WTC11 (cell line): ENCODE measurements at regions not wholly inside any gene's neighbourhood (a gene's known extent, or its start where the extent isn't known, plus 50 kb on each side); places are given as distances from the start of the nearest gene placed in this dataset.

Experiments used
- ATAC-seq: fragments of 200-7000 bp; cut with Tn5 transposase; 2 replicates; pipeline ENCODE4 v1.10.0; 2021; ENCODE audit warnings: mild to moderate bottlenecking, moderate library complexity
- CTCF ChIA-PET: fragments of 300-600 bp; sonication (Branson Sonifier 250); formaldehyde crosslinking; loops from one replicate; lab custom pipeline; 2021; ENCODE audit warnings: antibody characterized with exemption; lab: Charles Lee
- POLR2A ChIA-PET: fragments of 350-600 bp; sonication (Branson Sonifier 250); formaldehyde crosslinking; loops from one replicate; lab custom pipeline; 2021; ENCODE audit warnings: antibody characterized with exemption; lab: Charles Lee
- DNase-seq: peaks from one replicate; pipeline ENCODE4 v3.0.0; 2021; ENCODE audit warnings: low spot score
- H3K27ac Mint-ChIP-seq: 2 replicates; pipeline ENCODE4 v1.8.0; 2021; ENCODE audit warnings: mixed read lengths
- H3K27me3 Mint-ChIP-seq: 2 replicates; pipeline ENCODE4 v1.8.0; 2021; ENCODE audit warnings: low read depth, mild to moderate bottlenecking, moderate library complexity, mixed read lengths
- H3K36me3 Mint-ChIP-seq: 2 replicates; pipeline ENCODE4 v1.8.0; 2021; ENCODE audit warnings: mixed read lengths
- H3K4me1 Mint-ChIP-seq: 2 replicates; pipeline ENCODE4 v1.8.0; 2022; ENCODE audit warnings: mixed read lengths
- H3K4me3 Mint-ChIP-seq: 2 replicates; pipeline ENCODE4 v1.8.0; 2021; ENCODE audit warnings: mild to moderate bottlenecking, moderate library complexity, mixed read lengths
- H3K9me3 Mint-ChIP-seq: 2 replicates; pipeline ENCODE4 v1.8.0; 2021; ENCODE audit warnings: mixed read lengths
- CBFB ChIP-seq: sonication (generic); formaldehyde crosslinking; IDR thresholded peaks from 2 replicates; pipeline ENCODE4 v1.8.1; 2022; ENCODE audit warnings: mild to moderate bottlenecking, low read depth, missing genetic modification reagents
- E2F5 ChIP-seq: sonication (generic); formaldehyde crosslinking; IDR thresholded peaks from 2 replicates; pipeline ENCODE4 v1.8.1; 2022; ENCODE audit warnings: mild to moderate bottlenecking, moderate library complexity, missing genetic modification reagents
- FOXP1 ChIP-seq: sonication (generic); formaldehyde crosslinking; IDR thresholded peaks from 2 replicates; pipeline ENCODE4 v1.8.0; 2022; ENCODE audit warnings: missing genetic modification reagents, mild to moderate bottlenecking, moderate library complexity, borderline replicate concordance
- IRF2 ChIP-seq: sonication (generic); formaldehyde crosslinking; IDR thresholded peaks from 2 replicates; pipeline ENCODE4 v1.8.0; 2022; ENCODE audit warnings: low read depth, missing genetic modification reagents, borderline replicate concordance
- JAZF1 ChIP-seq: fragments of 250-450 bp; sonication (Bioruptor Pico); IDR thresholded peaks from 2 replicates; pipeline ENCODE4 v1.9.0; 2021; ENCODE audit warnings: moderate library complexity, mild to moderate bottlenecking, inconsistent platforms
- MXD4 ChIP-seq: fragments of 250-450 bp; sonication (Bioruptor Pico); IDR thresholded peaks from 2 replicates; pipeline ENCODE4 v1.8.0; 2021; ENCODE audit warnings: mild to moderate bottlenecking, moderate library complexity, borderline replicate concordance
- NFATC4 ChIP-seq: fragments of 250-450 bp; sonication (Bioruptor Pico); IDR thresholded peaks from 2 replicates; pipeline ENCODE4 v1.9.0; 2021; ENCODE audit warnings: mild to moderate bottlenecking
- NFYB ChIP-seq: sonication (generic); formaldehyde crosslinking; conservative IDR thresholded peaks from 2 replicates; pipeline ENCODE4 v1.8.0; 2022; ENCODE audit warnings: low read depth, missing genetic modification reagents
- NR3C1 ChIP-seq: sonication (generic); formaldehyde crosslinking; conservative IDR thresholded peaks from 2 replicates; pipeline ENCODE4 v1.8.1; 2023; ENCODE audit warnings: low read depth, mild to moderate bottlenecking, missing genetic modification reagents
- OVOL2 ChIP-seq: fragments of 250-450 bp; sonication (Bioruptor Pico); IDR thresholded peaks from 2 replicates; pipeline ENCODE4 v1.9.0; 2021; ENCODE audit warnings: mild to moderate bottlenecking, borderline replicate concordance
- PREB ChIP-seq: sonication (generic); formaldehyde crosslinking; IDR thresholded peaks from 2 replicates; pipeline ENCODE4 v1.8.1; 2022; ENCODE audit warnings: mild to moderate bottlenecking, missing genetic modification reagents, moderate library complexity, borderline replicate concordance
- PRRX2 ChIP-seq: fragments of 250-450 bp; sonication (Bioruptor Pico); IDR thresholded peaks from 2 replicates; pipeline ENCODE4 v1.8.0; 2021; ENCODE audit warnings: mild to moderate bottlenecking
- SMAD3 ChIP-seq: sonication (generic); formaldehyde crosslinking; IDR thresholded peaks from 2 replicates; pipeline ENCODE4 v1.8.0; 2022; ENCODE audit warnings: missing genetic modification reagents, mild to moderate bottlenecking, borderline replicate concordance
- TCF7 ChIP-seq: sonication (generic); formaldehyde crosslinking; IDR thresholded peaks from 2 replicates; pipeline ENCODE4 v1.8.0; 2022; ENCODE audit warnings: mild to moderate bottlenecking, low read depth, missing genetic modification reagents, moderate library complexity
- TP53 ChIP-seq: sonication (generic); formaldehyde crosslinking; IDR thresholded peaks from 2 replicates; pipeline ENCODE4 v1.8.1; 2023; ENCODE audit warnings: mild to moderate bottlenecking, missing genetic modification reagents
- USF1 ChIP-seq: sonication (generic); formaldehyde crosslinking; IDR thresholded peaks from 2 replicates; pipeline ENCODE4 v1.8.0; 2022; ENCODE audit warnings: mild to moderate bottlenecking, missing genetic modification reagents
- ZNF423 ChIP-seq: fragments of 250-450 bp; sonication (Bioruptor Pico); IDR thresholded peaks from 2 replicates; pipeline ENCODE4 v2.1.2; 2022; ENCODE audit warnings: mild to moderate bottlenecking, moderate library complexity
- TF ChIP-seq, protein P1 (sequence below): sonication (generic); formaldehyde crosslinking; IDR thresholded peaks from 2 replicates; pipeline ENCODE4 v1.8.1; 2023; ENCODE audit warnings: mild to moderate bottlenecking, missing genetic modification reagents, borderline replicate concordance

DNA sequence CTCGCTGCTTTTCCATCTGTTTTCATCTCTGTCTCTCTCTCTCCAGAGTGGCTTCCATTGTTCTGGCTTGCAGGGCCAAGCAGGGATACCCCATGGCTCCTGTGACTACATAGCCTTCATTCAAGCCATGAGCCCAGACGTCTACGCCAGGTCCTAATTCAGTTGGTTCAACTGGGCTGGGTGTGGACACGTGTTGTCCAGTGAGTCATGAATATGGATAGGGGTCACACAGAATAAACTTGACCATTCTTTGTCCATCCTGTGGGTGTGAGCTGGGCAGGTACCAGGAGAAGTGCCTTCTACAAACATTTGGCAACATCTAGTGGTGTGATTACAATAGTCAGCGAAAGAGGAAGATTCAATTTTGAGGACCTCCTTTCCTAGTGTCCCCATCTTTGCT lies 96.9 kb upstream of the ARMC2 start:
- TF ChIP-seq MXD4 (CRISPR knock-in tag) (no peak), FOXP1 (CRISPR knock-in tag) (no peak), CBFB (CRISPR knock-in tag) (no peak)
- no peaks in the 10 kb centered on the region for H3K9me3 Mint-ChIP-seq
- CTCF ChIA-PET: no interaction called here
- DNase-seq: no peak
- no peaks in the 10 kb centered on the region; the same call in 1 of the 2 replicates for H3K27me3 Mint-ChIP-seq
- POLR2A ChIA-PET: no interaction called here
- no peaks in the 10 kb centered on the region for H3K36me3 Mint-ChIP-seq
- H3K4me1 Mint-ChIP-seq: peaks cover 10% of the 10 kb centered on the region
- ATAC-seq: no peak
- H3K27ac Mint-ChIP-seq: no peak overlapping the region
- H3K4me3 Mint-ChIP-seq: no peak overlapping the region

- peaks cover 10% of the 10 kb centered on the region for H3K4me1 Mint-ChIP-seq
- no peak overlapping the region for H3K4me3 Mint-ChIP-seq
- no peak for TF ChIP-seq PRRX2
- H3K36me3 Mint-ChIP-seq: no peaks in the 10 kb centered on the region
- no peak for DNase-seq
- H3K9me3 Mint-ChIP-seq: no peaks in the 10 kb centered on the region
- H3K27ac Mint-ChIP-seq: no peak overlapping the region
- POLR2A ChIA-PET: no interaction called here
- CTCF ChIA-PET: interaction anchor here (1.2 kb wide), 1 partner anchor 85 kb away, joined by 3 read pairs; no protein-coding TSS in a partner anchor
- no peak for ATAC-seq
- no peaks in the 10 kb centered on the region; the same call in 1 of the 2 replicates for H3K27me3 Mint-ChIP-seq
These were observed 96.1 kb upstream of the ARMC2 start for GRCh38 chr6:108751851-108752732.

DNA sequence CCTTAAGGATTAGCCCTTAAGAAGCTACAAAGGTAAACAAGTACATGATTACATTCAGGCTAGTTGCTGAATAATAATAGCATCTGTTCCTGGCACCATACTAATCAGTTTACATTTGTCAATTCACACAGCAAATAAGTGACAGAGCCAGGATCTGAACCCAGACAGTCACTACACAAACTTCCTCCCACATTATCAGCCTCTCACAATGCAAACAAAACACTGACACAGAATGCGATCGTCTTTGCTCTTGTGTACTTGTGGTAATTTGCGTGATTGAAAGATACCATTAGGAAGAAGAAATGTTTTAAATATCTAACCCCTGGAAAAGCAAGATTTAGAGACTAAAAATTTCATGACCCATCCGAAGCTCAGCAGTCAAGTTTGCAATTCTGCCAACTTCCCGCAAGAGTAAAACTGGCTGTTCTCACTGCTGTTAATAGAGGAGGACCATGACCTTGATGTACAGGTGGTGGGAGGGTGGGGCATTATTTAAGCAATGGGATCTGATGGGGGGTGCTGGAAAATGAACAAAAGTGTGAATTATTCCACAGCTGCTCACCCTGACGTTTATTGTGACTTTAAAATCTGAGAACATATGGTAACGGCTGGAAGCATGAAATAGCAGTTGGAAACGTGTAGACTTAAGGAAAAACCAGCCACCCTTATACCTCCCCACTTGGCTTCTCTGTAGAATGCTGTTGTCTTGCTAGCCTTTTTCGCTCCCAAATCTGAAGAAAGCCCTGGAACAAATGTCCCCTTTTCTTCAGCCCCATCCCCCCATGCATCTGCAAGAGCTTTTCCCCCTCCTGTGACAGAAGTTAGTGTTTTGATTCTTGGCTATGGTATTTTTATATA lies 95.3 kb upstream of the ARMC2 start:
- POLR2A ChIA-PET: no interaction called here
- Mint-ChIP-seq H3K4me3 (no peak overlapping the region), H3K27ac (no peak overlapping the region), H3K4me1 (peaks cover 10% of the 10 kb centered on the region), H3K27me3 (no peaks in the 10 kb centered on the region; the same call in 1 of the 2 replicates)
- no peak for DNase-seq
- no peak for TF ChIP-seq TP53 (CRISPR knock-in tag)
- no peak for TF ChIP-seq NR3C1 (CRISPR knock-in tag)
- TF ChIP-seq JAZF1 (CRISPR knock-in tag): no peak
- no peak for TF ChIP-seq ZNF423
- TF ChIP-seq OVOL2 (CRISPR knock-in tag): no peak
- no peak for TF ChIP-seq IRF2
- TF ChIP-seq SMAD3 (CRISPR knock-in tag): no peak
- TF ChIP-seq E2F5 (CRISPR knock-in tag): no peak
- TF ChIP-seq, all 79 proteins: peak for 0
- ATAC-seq: no peak
- no peaks in the 10 kb centered on the region for H3K36me3 Mint-ChIP-seq
- no peaks in the 10 kb centered on the region for H3K9me3 Mint-ChIP-seq
- CTCF ChIA-PET: interaction anchor here (1.2 kb wide), 1 partner anchor 86 kb away, joined by 3 read pairs; no protein-coding TSS in a partner anchor

DNA sequence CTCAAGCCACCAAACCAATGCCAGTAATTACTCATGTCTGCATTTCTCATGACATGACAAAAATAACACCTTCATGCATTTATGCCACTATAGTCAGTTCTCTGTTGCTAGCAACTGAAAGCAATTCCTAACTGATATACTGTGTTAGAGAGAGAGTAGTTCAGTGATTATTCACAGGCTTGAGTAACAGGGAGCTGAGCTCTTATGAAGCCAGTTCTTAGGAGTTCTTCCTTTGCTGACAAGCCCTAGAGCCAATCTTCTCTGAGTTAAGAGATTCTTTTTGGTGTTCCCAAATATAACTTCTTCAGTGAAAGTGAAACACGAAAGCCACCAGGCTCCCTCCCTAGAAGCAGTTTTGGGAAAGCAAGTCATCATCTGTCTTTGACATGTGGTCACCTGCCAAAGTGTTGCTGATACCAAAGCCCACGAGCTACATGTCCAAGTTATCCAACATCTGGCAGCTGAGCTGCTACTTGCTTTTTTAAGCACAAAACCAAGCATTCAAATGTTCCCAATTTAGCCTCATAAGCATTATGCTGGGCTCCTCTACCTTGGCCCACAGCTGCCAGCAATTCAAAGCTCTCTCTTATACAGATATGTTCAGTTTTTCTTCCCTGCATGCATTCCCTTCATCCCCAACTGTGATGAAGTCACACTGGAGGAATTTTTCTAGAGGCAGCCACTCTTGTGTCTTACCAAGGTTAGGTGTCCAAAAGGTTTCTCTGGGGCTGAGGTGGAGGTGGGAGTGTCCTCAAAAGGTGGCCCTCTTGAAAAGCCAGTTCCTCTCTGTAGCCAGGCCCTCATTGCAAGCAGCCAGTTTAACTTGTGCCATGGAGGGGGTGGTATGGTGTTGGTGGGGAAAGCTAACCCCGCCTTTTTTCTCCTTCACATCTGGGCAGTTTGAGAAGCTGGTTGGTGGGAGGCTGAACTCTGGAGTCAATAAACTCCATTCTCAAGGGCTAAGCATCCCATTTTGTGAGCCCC lies 92.7 kb upstream of the ARMC2 start:
- Mint-ChIP-seq H3K27me3 (no peaks in the 10 kb centered on the region; the same call in 1 of the 2 replicates), H3K9me3 (no peaks in the 10 kb centered on the region), H3K4me3 (no peak overlapping the region), H3K36me3 (no peaks in the 10 kb centered on the region), H3K4me1 (peaks cover 16% of the 10 kb centered on the region), H3K27ac (no peak overlapping the region)
- ChIA-PET POLR2A (no interaction called here), CTCF (no interaction called here)
- TF ChIP-seq PREB (CRISPR knock-in tag) (no peak), TCF7 (CRISPR knock-in tag) (no peak), USF1 (no peak), NFATC4 (CRISPR knock-in tag) (no peak), NFYB (CRISPR knock-in tag) (no peak)
- TF ChIP-seq, protein P1, sequence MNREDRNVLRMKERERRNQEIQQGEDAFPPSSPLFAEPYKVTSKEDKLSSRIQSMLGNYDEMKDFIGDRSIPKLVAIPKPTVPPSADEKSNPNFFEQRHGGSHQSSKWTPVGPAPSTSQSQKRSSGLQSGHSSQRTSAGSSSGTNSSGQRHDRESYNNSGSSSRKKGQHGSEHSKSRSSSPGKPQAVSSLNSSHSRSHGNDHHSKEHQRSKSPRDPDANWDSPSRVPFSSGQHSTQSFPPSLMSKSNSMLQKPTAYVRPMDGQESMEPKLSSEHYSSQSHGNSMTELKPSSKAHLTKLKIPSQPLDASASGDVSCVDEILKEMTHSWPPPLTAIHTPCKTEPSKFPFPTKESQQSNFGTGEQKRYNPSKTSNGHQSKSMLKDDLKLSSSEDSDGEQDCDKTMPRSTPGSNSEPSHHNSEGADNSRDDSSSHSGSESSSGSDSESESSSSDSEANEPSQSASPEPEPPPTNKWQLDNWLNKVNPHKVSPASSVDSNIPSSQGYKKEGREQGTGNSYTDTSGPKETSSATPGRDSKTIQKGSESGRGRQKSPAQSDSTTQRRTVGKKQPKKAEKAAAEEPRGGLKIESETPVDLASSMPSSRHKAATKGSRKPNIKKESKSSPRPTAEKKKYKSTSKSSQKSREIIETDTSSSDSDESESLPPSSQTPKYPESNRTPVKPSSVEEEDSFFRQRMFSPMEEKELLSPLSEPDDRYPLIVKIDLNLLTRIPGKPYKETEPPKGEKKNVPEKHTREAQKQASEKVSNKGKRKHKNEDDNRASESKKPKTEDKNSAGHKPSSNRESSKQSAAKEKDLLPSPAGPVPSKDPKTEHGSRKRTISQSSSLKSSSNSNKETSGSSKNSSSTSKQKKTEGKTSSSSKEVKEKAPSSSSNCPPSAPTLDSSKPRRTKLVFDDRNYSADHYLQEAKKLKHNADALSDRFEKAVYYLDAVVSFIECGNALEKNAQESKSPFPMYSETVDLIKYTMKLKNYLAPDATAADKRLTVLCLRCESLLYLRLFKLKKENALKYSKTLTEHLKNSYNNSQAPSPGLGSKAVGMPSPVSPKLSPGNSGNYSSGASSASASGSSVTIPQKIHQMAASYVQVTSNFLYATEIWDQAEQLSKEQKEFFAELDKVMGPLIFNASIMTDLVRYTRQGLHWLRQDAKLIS (CRISPR knock-in tag): no peak
- no peak for DNase-seq
- ATAC-seq: no peak
